Activated CD4-positive, alpha-beta T cell treated with anti-CD3 and anti-CD28 coated beads, Interleukin-2, amount 50 U/mL, for 48 hours (primary cell): ENCODE measurements at regions not wholly inside any gene's neighbourhood (a gene's known extent, or its start where the extent isn't known, plus 50 kb on each side); places are given as distances from the start of the nearest gene placed in this dataset.

Experiments
- DNase-seq, 2 experiments: peaks; one replicate each; pipeline ENCODE4 v3.0.0-alpha.2; 2020

GRCh38 chr21:15491100-15491499 is 238.7 kb upstream of the USP25 start:
- DNase-seq = no peak

- DNase-seq = no peak
These were observed 236.1 kb upstream of the USP25 start for GRCh38 chr21:15493646-15494045.

GRCh38 chr21:15494481-15494880 is 235.3 kb upstream of the USP25 start:
- DNase-seq = no peak

GRCh38 chr21:15495965-15496364 is 233.8 kb upstream of the USP25 start:
- DNase-seq = no peak

- DNase-seq = no peak
These were observed 232.9 kb upstream of the USP25 start for GRCh38 chr21:15496911-15497310.

GRCh38 chr21:15498455-15498854 is 231.3 kb upstream of the USP25 start:
- DNase-seq = no peak

GRCh38 chr21:15506086-15506485 is 223.7 kb upstream of the USP25 start:
- no peak for DNase-seq

- no peak for DNase-seq
These were observed 221.2 kb upstream of the USP25 start for GRCh38 chr21:15508554-15508953.

GRCh38 chr21:15514073-15514946 is 215.5 kb upstream of the USP25 start:
- DNase-seq = peak; percentile 33 to 44

GRCh38 chr21:15515908-15516307 is 213.9 kb upstream of the USP25 start:
- no peak for DNase-seq

- DNase-seq = no peak
These were observed 212.4 kb upstream of the USP25 start for GRCh38 chr21:15517394-15517793.

GRCh38 chr21:15520811-15521643 is 208.8 kb upstream of the USP25 start:
- no peak for DNase-seq

- no peak for DNase-seq
These were observed 208.2 kb upstream of the USP25 start for GRCh38 chr21:15521644-15522001.

- DNase-seq = no peak
These were observed 207.6 kb upstream of the USP25 start for GRCh38 chr21:15522148-15522547.

- no peak for DNase-seq
These were observed 204.9 kb upstream of the USP25 start for GRCh38 chr21:15524855-15525254.

GRCh38 chr21:15526798-15527197 is 203.0 kb upstream of the USP25 start:
- DNase-seq = no peak

GRCh38 chr21:15528346-15528745 is 201.4 kb upstream of the USP25 start:
- DNase-seq = no peak

GRCh38 chr21:15531986-15532385 is 197.8 kb upstream of the USP25 start:
- no peak for DNase-seq

GRCh38 chr21:15533618-15534017 is 196.2 kb upstream of the USP25 start:
- no peak for DNase-seq

GRCh38 chr21:15534450-15534886 is 195.3 kb upstream of the USP25 start:
- no peak for DNase-seq

- DNase-seq = no peak
These were observed 190.4 kb upstream of the USP25 start for GRCh38 chr21:15539376-15539775.

GRCh38 chr21:15543473-15543872 is 186.3 kb upstream of the USP25 start:
- no peak for DNase-seq

GRCh38 chr21:15549671-15550070 is 180.1 kb upstream of the USP25 start:
- DNase-seq = no peak

GRCh38 chr21:15552914-15553494 is 176.8 kb upstream of the USP25 start:
- no peak for DNase-seq
